Bronchial epithelial cell (primary cell): ENCODE measurements at regions not wholly inside any gene's neighbourhood (a gene's known extent, or its start where the extent isn't known, plus 50 kb on each side); places are given as distances from the start of the nearest gene placed in this dataset.

Experiments
- DNase-seq: peaks from one replicate; pipeline ENCODE4 v3.0.0-alpha.2; 2010; ENCODE audit warnings: low read depth
- FAIRE-seq: peaks from 2 replicates; lab custom pipeline; 2011; peaks lifted over from hg19 to GRCh38; lab: Jason Lieb, UNC
- H3K27me3 ChIP-seq: 2 replicates; pipeline ENCODE4 v1.5.1; 2011; ENCODE audit warnings: low read length; ENCODE audit not compliant: control insufficient read depth, insufficient read depth
- H3K36me3 ChIP-seq: 2 replicates; pipeline ENCODE4 v1.5.1; 2011; ENCODE audit warnings: low read length; ENCODE audit not compliant: control insufficient read depth, insufficient read depth
- H3K4me3 ChIP-seq: 2 replicates; pipeline ENCODE4 v1.5.1; 2011; ENCODE audit warnings: mild to moderate bottlenecking, low read depth, low read length, control low read depth
- CTCF ChIP-seq: IDR thresholded peaks from 2 replicates; pipeline ENCODE4 v1.5.1; 2011; ENCODE audit warnings: mild to moderate bottlenecking, moderate library complexity, low read length, control low read depth, inconsistent platforms; ENCODE audit not compliant: insufficient read depth, severe bottlenecking

- Histone ChIP-seq H3K4me3 (no peak overlapping the region), H3K36me3 (no peaks in the 10 kb centered on the region), H3K27me3 (no peaks in the 10 kb centered on the region)
- no peak for DNase-seq
- no peak for TF ChIP-seq CTCF
- FAIRE-seq = no peak
Observed at GRCh38 chr10:8150401-8150905, 96.0 kb downstream of the GATA3 start.

- Histone ChIP-seq H3K27me3 (no peaks in the 10 kb centered on the region), H3K36me3 (no peaks in the 10 kb centered on the region), H3K4me3 (no peak overlapping the region)
- FAIRE-seq = no peak
- TF ChIP-seq CTCF = no peak
- DNase-seq = no peak
Observed at GRCh38 chr10:8151086-8151485, 96.6 kb downstream of the GATA3 start.

DNA sequence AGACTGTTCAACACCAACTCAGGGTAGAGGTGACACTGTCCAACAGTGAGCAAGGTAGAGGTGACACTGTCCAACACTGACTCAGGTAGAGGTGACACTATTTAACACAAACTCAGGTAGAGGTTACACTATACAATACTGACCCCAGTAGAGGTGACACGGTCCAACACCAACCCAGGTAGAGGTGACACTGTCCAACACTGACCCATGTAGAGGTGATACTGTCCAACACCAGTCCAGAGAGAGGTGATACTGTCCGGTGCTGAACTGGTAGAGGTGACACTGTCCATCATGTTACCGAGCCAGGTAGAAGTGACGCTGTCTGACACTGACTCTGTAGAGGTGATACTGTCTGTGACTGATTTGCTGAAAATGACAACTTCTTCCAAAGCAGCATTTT, 102.4 kb downstream of the GATA3 start:
- H3K36me3 ChIP-seq = no peaks in the 10 kb centered on the region
- no peak for FAIRE-seq
- no peak for TF ChIP-seq CTCF
- no peak for DNase-seq
- H3K4me3 ChIP-seq = no peak overlapping the region
- no peaks in the 10 kb centered on the region for H3K27me3 ChIP-seq

GRCh38 chr10:8158193-8159071, 103.9 kb downstream of the GATA3 start:
- H3K27me3 ChIP-seq = no peaks in the 10 kb centered on the region
- H3K4me3 ChIP-seq = no peak overlapping the region
- no peak for TF ChIP-seq CTCF
- no peaks in the 10 kb centered on the region for H3K36me3 ChIP-seq
- no peak for FAIRE-seq
- DNase-seq = no peak

DNA sequence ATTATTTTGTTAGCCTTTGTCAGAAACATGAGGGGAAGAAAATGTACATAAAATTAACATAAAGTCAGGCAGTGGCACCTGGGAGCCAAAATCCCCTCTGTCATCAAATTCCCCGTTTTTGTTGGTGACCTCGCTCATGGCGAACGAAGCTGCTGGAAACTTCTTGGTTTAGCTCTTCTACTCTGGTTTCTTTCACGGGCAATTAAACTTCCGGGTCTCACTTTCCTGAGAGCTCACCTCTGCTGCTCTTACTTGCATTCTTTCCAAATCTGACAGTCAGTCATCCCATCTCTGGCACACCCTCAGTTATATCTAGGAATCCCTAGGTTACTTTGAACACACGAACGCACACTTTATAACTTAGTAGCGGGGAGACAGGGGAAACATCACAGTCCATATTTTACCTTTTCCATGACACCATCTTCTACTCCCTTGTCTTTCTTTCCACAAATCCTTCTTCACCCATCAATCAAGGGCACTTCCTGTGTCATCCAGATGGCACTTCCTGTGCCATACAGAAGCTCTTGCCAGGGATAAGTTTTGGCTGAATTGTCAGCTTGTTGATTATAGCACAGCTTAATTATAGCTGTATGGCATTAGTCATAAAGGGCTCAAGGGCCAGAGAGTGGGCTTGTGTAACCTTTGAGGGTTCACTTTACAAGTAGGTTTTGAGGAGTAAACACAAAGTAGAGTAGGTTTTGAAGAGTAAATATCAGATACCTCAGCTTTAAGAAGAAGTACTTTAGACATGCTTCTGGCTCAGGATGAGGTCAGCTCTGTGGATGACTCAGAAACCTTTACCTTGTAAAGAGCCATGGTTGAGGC, 105.1 kb downstream of the GATA3 start:
- Histone ChIP-seq H3K36me3 (no peaks in the 10 kb centered on the region), H3K27me3 (no peaks in the 10 kb centered on the region), H3K4me3 (no peak overlapping the region)
- DNase-seq (peak; percentile 38), FAIRE-seq (no peak)
- TF ChIP-seq CTCF = no peak
